ENCODE measurements at regions not wholly inside any gene's neighbourhood (a gene's known extent, or its start where the extent isn't known, plus 50 kb on each side); places are given as distances from the start of the nearest gene placed in this dataset.

GRCh38 chrX:115906881-115907280, 263.7 kb upstream of the AGTR2 start:
- H3K4me1 Mint-ChIP-seq = peaks cover 7% of the 10 kb centered on the region
- no peak overlapping the region for H3K27ac Mint-ChIP-seq
- H3K4me3 Mint-ChIP-seq = no peak overlapping the region
- WGBS, 2 experiments (ENCODE audit: insufficient coverage in 1 of 2, insufficient read length in 1 of 2) = 95% methylated on average over 3 of the region's 3 CpGs; no CpG with 5 or more reads in 1 of the 2 experiments
- Histone ChIP-seq H3K27ac (ENCODE audit: low read depth, low read length) (no peak overlapping the region), H3K9ac (ENCODE audit: extremely low read depth, low read length, poor library complexity, severe bottlenecking) (no peak overlapping the region), H3K4me3 (ENCODE audit: low read length) (no peak overlapping the region), H3K36me3 (ENCODE audit: control insufficient read depth, insufficient read depth, low read length) (no peaks in the 10 kb centered on the region), H3K9me3 (ENCODE audit: control insufficient read depth, low read length) (peaks cover 17% of the 10 kb centered on the region), H3K27me3 (ENCODE audit: control insufficient read depth, insufficient read depth, low read length, poor library complexity, severe bottlenecking) (no peaks in the 10 kb centered on the region), H3K4me1 (ENCODE audit: control insufficient read depth, insufficient read depth, low read length) (no peaks in the 10 kb centered on the region)
- no peak for TF ChIP-seq CTCF (conservative IDR thresholded peaks at IDR 0.05)
- no peak for DNase-seq
- no peaks in the 10 kb centered on the region for H3K27me3 Mint-ChIP-seq (ENCODE audit: insufficient read depth)
- peaks cover 42% of the 10 kb centered on the region for H3K36me3 Mint-ChIP-seq (ENCODE audit: low read depth)
- H3K9me3 Mint-ChIP-seq = peaks cover 13% of the 10 kb centered on the region

DNA sequence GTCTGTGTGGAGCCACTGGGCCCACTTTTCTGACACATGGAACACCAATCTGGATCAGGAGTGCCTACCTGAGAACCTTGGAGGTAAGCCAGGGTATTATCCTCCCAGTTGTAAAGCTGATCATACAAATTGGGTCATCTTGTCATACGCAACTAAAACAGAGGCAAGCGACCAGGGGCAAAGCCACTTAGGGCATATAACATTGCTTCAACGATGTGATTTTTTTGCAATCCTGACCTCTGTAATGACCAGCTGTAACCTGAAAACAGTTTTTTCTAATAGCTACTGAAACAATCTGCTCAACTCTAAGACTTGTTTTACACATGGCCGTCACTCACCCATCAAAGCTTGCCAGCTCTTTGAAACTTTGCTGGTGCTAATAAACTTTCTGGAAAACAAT, 261.5 kb upstream of the AGTR2 start:
- Histone ChIP-seq H3K9me3 (ENCODE audit: control insufficient read depth, low read length) (peaks cover 17% of the 10 kb centered on the region), H3K36me3 (ENCODE audit: control insufficient read depth, insufficient read depth, low read length) (no peaks in the 10 kb centered on the region), H3K4me1 (ENCODE audit: control insufficient read depth, insufficient read depth, low read length) (no peaks in the 10 kb centered on the region), H3K4me3 (ENCODE audit: low read length) (no peak overlapping the region), H3K9ac (ENCODE audit: extremely low read depth, low read length, poor library complexity, severe bottlenecking) (no peak overlapping the region), H3K27me3 (ENCODE audit: control insufficient read depth, insufficient read depth, low read length, poor library complexity, severe bottlenecking) (no peaks in the 10 kb centered on the region), H3K27ac (ENCODE audit: low read depth, low read length) (no peak overlapping the region)
- Mint-ChIP-seq H3K4me3 (no peak overlapping the region), H3K27ac (no peak overlapping the region), H3K27me3 (ENCODE audit: insufficient read depth) (no peaks in the 10 kb centered on the region), H3K4me1 (peaks cover 10% of the 10 kb centered on the region), H3K9me3 (peaks cover 13% of the 10 kb centered on the region), H3K36me3 (ENCODE audit: low read depth) (peaks cover 37% of the 10 kb centered on the region)
- DNase-seq = no peak
- no peak for TF ChIP-seq CTCF (conservative IDR thresholded peaks at IDR 0.05)
- 97% methylated on average over 4 of the region's 4 CpGs; no CpG with 5 or more reads in 1 of the 2 experiments for WGBS, 2 experiments (ENCODE audit: insufficient coverage in 1 of 2, insufficient read length in 1 of 2)

GRCh38 chrX:115911967-115912366, 258.6 kb upstream of the AGTR2 start:
- Mint-ChIP-seq H3K27ac (no peak overlapping the region), H3K36me3 (ENCODE audit: low read depth) (peaks cover 24% of the 10 kb centered on the region), H3K9me3 (peaks cover 36% of the 10 kb centered on the region), H3K4me1 (peaks cover 10% of the 10 kb centered on the region), H3K4me3 (no peak overlapping the region), H3K27me3 (ENCODE audit: insufficient read depth) (no peaks in the 10 kb centered on the region)
- no peak overlapping the region for H3K4me3 ChIP-seq (ENCODE audit: low read length)
- no peaks in the 10 kb centered on the region for H3K27me3 ChIP-seq (ENCODE audit: control insufficient read depth, insufficient read depth, low read length, poor library complexity, severe bottlenecking)
- no peaks in the 10 kb centered on the region for H3K4me1 ChIP-seq (ENCODE audit: control insufficient read depth, insufficient read depth, low read length)
- H3K36me3 ChIP-seq (ENCODE audit: control insufficient read depth, insufficient read depth, low read length) = no peaks in the 10 kb centered on the region
- no peak for DNase-seq
- no peak overlapping the region for H3K9ac ChIP-seq (ENCODE audit: extremely low read depth, low read length, poor library complexity, severe bottlenecking)
- 100% methylated on average over 2 of the region's 2 CpGs; no CpG with 5 or more reads in 1 of the 2 experiments for WGBS, 2 experiments (ENCODE audit: insufficient coverage in 1 of 2, insufficient read length in 1 of 2)
- H3K27ac ChIP-seq (ENCODE audit: low read depth, low read length) = no peak overlapping the region
- peaks cover 17% of the 10 kb centered on the region for H3K9me3 ChIP-seq (ENCODE audit: control insufficient read depth, low read length)
- no peak for TF ChIP-seq CTCF (conservative IDR thresholded peaks at IDR 0.05)

Measured in endodermal cell (in vitro differentiated cells).